ENCODE measurements at regions not wholly inside any gene's neighbourhood (a gene's known extent, or its start where the extent isn't known, plus 50 kb on each side); places are given as distances from the start of the nearest gene placed in this dataset.
A peak's percentile ranks its signal among the peaks of the same experiment; 100 is the strongest.

DNA sequence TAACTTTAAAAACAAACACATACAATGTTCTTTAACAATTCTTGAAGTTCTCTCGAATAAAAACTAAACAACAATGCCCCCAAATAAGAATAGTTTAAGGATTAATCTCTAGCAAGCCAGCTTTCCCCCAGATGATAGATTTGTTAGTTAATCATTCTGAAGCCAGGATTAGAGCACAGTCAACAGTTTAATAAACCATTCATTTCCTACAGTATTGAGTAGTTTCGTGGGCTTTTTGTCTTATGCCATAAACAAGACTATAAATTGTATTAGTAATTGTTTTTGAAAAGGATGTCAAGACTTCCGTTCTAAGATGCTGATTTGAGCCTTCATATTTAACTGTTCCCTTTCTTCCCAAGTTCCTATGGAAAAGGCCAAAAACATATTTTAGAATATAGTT, 136.6 kb downstream of the PIK3R1 start:
- no peak for DNase-seq

DNA sequence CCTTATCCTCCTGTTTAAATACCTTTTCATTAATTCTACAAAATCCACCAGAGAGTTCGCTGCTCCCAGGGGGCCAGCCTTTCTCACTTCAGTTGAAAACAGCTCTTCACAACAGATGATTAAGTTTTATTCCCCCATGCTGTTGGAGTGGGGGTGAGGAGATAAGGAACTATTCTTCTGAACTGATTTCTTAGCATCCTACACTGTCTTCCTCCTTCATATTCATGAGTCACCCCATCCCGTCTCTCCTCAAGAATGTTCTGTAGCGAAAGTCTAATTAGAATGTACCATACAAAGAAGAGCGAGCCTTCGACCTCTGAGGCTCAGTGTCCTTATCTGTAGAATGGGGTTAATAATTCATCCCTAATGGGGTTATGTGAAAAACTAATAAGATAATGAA, 138.0 kb downstream of the PIK3R1 start:
- no peak for DNase-seq

DNA sequence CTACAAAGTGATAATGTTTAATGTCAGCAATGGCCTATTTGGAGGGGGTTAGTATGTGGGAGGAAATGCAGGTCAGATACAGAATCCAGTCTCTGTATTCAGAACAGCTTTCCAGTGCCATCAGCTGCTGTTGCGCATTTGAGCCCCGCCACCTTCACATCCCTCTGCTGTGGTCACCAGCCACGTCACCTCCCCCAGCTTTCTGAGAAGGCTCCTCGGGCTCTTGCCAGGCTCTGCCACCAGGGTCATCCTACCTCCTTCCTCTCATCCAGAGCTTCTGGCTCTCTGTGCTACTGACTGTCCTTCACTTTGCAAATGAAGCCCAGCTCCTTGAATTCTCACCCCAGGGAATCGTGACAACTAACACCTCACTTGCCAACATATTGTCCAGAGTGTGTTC, 138.8 kb downstream of the PIK3R1 start:
- no peak for DNase-seq

DNA sequence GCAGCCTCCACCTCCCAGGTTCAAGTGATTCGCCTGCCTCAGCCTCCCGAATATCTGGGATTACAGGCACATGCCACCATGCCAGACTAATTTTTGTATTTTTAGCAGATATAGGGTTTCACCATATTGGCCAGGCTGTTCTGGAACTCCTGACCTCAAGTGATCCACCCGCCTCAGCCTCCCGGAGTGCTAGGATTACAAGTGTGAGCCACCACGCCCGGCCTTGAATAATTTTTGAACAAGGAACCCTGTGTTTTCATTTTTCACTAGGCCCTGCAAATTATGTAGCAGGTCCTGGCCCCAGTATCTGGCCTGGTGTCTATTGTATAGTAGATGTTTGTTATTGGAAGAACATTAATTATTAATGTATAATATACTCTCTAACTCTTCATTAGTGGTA, 140.7 kb downstream of the PIK3R1 start:
- no peak for DNase-seq

DNA sequence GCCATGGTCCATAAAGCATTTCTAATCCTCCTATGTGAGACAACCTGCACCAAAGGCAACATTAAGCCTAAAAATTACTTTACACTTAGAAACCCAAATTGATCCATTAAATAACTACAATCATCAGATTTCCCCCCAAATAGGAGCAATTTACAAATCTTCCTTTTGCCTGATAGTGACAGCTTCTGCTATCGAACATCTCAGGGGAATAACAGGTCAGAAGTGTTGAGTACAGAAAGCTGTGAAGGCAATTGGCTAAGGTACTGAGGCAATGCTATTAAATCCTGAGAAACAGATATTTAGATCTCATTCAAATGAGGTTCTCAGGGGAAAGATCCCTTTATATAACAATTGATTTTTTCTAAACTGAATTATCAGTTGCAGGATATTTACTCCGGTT, 141.1 kb downstream of the PIK3R1 start:
- no peak for DNase-seq

DNA sequence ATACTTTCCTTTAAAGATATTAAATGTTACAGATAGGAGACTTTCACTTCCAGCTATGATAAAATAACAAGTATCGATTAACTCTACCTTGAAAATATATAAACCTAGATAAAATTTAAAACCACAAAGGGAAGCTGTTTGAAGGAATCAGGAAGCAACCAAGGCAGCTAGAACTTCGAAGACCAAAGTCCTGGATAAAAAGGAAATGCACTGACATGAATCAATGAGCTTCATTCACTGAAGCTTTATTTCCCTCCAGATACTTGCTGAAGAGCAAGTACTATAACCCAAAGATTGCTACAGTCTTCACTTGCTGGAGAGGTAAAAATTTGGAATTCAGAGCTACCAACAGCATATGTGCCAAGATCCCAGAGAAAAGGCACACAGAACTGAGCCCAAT, 144.1 kb downstream of the PIK3R1 start:
- DNase-seq, result no peak

DNA sequence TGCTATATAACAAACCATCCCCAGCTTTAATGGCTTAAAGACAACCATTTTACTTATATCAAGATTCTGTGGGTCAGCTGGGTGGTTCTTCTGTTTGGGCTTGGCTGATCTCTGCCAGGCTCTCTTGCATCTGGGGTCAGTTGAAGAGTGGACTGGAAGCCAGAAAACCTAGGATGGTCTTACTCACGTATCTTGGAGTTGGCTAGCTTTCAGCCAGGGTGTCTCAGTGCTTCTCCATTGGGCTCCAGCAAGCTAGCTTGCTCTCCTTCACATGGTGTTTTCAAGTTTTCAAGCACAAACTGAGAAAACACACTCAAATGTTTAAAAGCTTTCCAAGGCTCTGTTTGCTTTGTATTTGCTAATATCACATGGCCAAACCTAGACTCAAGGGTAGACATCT, 146.8 kb downstream of the PIK3R1 start:
- DNase-seq, result no peak

DNA sequence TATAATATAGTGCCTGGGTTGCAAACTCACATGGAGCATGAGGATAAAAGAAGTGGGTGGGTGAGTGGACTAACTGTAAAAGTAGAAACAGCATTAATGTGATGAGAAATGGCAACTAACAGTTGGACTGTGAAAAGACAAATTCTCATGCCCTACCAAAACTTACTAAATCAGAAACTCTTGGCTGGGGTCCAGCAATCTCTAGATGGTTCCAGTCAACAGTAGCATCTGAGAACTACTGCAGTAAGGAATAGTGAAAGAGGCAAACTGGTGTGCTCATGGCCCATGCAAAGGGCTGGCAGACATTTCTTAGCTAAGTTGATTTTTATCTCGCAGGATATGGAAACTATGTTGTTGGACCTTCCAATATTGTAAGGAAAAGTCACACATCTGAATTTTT, 150.3 kb downstream of the PIK3R1 start:
- DNase-seq, result no peak

DNA sequence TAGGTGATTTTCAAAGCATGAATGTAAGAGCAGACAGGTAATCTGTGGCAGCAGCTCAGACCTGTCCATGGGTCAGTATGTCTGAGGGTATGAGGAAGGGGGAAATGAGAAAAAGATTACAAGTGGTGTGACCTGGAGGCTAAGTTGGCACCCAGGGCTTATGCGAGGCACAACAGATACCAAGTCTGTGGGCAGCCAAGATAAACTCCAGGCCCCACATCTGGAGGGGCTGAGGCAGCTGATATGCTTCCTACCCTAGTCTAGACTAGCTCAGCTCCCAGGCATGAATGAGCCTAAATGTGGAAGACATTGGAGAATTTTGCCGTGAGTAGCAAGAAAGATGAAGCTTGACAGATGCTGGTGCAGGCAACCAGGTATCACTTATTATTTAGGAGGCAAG, 151.7 kb downstream of the PIK3R1 start:
- DNase-seq, result no peak

DNA sequence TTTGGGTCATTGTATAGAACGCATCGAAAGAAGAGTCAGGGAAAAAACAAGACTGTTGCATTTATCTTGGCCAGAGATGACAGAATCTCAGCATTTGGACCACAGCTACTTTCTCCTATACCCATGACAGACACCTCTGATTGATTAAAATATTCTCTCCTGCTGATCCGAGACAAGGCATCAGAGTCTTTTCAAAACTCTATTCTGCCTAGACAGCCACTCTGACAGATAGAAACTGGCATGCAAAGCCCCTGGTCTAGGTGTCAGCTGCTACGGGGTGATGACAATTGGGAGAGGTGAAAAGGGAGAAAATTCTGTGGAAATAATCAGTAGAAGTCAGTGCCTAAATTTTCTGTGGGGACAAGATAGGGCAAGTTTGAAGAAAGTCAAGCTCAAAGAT, 152.2 kb downstream of the PIK3R1 start:
- DNase-seq, result no peak

DNA sequence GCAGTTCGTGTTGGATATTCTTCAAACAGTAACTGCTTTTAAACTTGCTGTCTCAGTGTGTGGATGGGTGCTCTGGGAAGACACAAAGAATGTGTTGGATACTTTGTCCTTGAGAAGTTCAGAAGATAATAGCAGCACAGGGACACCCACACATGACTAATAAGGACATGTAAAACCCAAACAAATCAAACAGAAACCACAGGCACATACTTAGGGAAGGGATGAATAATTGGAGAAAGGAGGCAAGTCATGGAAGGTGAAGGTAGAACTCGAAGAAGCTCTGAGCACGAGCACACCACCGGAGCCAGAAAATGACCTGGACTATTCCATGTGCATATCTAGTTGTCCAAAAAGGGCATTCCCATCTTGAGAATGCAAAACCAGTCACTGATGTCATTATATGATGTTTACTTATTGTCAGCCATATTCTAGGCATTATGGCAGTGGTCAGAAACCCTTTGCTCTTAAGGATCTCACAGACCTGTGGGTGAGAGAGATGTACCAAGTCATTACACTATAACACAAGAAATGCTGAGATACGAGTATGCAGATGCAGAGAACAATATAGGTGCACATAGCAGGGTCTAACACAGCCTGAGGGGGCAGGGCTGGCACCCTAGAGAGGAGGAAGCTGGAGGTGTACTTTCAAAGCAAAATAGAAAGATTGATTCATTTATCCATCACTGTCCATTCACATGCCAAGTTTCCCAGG, 152.9 kb downstream of the PIK3R1 start:
- no peak for DNase-seq

DNA sequence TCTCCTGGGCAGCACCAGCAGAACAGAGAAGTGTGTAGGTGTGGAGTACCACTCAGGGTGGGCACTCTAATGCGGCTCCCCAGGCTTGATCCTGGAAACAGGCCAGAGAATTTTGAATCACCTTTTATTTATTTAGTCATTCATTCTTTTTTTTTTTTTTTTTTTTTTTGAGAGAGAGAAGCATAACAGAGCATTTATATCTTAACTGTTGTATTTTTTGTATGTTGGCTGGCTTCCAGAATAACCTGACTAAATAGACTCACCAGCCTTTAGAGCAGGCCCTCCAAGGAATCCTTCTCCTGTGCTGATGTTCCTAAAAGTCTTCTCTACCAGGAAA, 153.4 kb downstream of the PIK3R1 start:
- DNase-seq, result peak; percentile 82

DNA sequence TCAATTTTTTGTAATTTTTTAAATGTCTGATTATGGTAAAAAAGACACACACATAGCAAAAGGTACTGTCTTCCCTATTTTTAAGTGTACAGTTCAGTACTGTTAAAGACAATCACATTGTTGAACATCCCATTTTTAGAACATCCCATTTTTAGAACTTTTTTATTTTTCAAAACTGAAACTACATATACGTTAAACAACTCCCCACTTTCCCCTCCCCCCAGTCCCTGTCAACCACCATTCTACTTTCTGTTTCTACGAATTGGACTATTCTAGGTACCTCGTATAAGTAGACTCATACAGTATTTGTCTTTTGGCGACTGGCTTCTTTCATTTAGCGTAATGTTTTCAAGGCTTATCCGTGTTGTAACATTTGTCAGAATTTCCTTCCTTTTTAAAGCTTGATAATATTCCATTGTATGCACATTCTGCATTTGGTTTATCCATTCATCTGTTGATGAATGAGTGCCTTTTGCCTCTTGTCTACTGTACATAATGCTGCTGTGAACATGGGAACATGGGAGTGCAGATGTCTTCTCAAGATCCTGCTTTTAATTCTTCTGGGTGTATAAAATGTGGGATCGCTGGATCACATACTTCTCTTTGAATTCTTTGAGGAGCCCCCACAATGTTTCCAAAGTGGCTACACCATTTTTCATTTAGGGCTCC, 154.0 kb downstream of the PIK3R1 start:
- DNase-seq, result no peak

DNA sequence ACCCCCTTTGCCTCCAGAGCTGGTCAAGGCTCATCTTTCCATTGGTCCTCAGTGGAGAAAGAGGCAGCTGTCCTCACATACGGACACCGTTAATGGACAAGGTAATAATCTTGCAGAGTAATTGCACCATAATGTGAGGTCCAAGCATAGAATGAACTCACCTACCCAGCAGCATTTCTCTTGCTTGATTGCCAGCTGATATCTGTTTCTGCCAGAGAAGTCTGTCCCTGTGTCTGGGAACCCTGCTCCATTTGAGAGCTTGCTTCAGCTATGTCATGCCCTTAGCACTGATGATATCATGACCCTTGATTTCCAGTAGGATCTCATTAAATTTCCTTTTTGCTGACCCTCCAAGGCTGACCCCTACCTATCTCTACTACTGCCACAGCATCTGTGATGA, 154.6 kb downstream of the PIK3R1 start:
- no peak for DNase-seq

DNA sequence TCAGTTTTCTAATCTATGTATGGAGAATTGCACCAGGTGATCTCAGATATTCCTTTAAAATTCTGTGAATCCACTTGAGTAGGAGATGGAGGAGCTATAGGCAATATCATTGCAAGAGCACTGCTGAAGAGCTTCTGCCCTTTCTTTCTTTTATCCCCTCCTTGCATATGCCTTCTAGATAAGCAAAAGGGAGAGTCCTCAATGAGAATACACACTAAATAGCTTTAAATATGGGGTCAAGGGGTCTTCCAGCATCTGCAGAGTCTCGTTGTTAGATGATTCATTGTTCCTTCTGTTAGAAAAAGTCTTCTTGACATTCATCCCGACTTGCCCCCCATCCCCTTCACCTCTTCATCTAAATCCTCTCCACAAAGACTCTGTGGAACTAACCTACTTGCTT, 156.1 kb downstream of the PIK3R1 start:
- no peak for DNase-seq

DNA sequence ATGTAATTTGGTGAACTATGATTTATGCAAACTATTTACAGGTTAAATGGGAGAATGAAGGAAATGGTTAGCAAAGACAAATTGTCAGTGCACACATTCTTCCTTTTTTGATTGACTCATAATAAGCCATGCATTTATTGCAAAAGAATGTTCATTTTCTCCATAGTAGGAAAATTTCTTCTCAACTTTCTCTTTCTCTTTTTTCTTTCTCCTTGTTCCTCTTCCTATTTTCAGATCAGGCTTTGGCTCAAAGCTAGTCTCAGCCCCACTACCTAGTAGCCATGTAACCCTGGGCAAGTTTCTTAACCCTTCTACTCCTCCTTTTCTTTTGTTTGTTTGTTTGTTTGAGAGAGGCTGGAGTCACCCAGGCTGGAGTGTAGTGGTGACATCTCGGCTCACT, 156.6 kb downstream of the PIK3R1 start:
- no peak for DNase-seq

DNA sequence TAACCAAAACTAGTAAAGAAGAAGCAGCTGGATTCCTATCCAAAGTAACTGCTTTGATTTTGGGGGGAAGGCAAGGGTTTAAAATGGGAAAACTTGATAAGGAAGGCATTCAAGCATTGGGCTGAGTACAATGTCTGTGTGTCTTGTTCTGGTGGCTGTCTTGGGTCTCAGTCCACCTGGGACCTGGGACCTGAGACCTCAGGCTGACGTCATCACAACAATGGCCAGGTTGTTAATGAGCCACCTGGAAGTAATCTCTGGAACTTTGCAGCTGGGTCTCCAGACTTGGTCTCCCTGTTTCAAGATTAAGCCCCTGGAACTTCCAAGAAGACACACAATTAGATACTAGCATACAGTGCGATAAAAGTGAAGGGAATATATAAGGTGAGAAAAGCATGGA, 157.5 kb downstream of the PIK3R1 start:
- DNase-seq, result no peak

DNA sequence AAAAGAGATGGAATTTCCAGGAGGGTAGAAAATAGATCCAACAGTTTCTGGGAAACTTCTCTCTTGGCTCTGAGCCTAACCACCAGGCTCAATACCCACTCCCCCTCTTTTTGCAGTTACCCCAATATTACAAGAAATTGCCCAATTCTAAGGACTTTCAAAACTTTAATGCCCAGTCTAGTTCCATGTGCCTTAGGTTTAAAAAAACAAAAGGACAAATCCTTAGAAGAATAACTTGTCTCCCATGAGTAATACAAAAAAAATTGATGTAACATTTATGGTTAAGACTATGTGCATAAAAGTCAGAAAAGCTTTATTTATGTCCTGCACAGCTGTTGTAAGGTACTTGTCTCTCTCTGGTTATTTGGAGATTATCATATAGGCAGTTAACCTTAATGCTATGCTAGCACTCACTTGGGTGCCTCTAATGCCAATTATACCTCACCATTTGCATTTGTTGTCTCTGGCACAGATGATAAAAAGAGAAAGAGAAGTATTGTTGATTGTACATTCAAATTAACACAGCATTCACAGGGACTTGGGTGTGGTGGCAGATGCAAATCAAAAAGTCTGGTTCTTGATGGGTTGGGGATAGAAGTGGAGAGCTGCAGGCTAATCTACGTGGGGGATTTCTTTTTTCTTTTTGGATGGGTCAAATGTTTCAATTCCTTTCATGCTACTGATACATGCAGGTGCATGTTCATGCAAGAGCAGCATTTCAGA, 159.4 kb downstream of the PIK3R1 start:
- DNase-seq, result no peak

DNA sequence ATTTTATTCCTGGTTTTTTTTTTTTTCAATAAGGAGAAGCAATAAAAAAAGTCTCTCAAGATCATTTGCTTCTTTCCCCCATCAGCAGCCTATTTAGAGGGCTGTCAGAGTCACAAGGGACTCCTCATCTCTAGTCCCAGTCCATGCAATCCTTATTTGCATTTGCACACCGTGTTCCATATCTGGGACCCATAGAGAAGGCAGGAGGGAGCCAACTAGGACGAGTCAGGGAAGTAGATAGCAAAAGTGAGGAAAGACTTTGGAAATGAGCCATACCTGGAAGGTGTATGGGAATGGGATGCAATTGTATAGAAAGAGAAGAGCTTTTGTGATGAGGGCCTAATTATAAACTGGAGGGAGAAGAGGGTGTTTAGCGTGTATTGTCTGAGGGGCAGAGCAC, 160.0 kb downstream of the PIK3R1 start:
- DNase-seq, result no peak

DNA sequence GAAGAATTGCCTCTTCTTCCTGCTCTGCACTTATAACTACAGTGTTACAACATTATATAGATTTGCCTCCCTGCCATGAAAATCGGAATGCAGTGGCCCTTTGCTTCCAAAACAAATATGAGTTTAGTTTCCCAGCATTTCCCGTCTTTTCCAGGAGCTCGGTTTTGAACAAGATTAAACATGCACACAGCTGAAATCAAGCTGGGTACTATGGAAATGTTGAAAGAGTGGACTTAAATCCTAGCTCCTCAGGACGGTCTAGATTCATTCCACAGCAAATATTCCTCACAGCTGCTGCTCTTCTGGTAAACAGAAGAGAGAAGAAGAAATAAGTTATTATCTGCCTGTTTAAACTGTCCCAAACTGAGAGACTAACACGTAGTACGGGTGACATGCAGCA, 161.4 kb downstream of the PIK3R1 start:
- no peak for DNase-seq

DNA sequence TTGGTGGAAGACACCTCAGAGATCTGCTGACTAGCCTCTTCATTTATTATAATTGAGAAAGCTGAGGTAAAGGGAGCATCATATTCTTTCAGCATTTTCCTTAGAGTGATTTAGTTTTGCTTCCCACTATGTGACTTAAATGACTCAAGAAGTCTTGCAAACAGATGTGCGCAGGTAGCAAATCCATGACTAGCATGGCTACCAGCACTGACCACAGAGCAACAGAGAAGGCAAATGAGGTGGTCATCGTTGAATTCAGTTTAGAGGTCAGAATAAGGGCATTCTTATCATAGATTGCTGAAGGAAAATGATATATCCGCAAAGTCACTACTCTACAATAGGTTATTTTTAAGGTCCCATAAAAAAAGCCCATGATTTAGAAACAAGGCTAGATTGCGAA, 162.2 kb downstream of the PIK3R1 start:
- no peak for DNase-seq

DNA sequence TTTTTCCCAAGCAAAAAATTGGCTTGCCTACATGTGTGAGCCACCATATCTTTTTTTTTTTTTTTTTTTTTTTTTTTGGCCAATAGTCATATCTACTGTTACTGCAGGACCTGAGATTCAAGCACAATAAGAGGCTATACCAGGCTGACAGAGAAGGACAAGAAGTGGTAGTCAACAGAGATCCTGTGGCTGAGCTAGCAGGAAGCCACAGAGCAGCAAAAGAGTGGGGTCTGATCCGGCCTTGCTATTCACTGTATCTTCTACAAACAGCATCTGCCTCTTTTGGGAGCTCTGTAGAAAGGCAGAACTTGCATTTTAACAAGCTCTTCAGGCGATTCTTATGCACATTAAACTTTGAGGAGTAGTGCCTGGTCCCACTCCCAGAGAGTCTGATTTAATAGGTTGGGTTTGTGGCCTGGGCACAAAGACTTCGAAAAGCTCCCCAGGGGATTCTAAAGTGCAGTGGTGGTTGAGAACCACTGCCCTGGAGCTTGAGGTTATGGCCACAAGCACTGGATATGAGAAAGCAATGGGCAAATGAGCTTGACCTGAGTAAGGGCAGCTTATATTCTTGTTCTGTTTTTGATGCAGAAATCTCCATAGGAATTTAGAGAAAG, 162.8 kb downstream of the PIK3R1 start:
- no peak for DNase-seq

DNA sequence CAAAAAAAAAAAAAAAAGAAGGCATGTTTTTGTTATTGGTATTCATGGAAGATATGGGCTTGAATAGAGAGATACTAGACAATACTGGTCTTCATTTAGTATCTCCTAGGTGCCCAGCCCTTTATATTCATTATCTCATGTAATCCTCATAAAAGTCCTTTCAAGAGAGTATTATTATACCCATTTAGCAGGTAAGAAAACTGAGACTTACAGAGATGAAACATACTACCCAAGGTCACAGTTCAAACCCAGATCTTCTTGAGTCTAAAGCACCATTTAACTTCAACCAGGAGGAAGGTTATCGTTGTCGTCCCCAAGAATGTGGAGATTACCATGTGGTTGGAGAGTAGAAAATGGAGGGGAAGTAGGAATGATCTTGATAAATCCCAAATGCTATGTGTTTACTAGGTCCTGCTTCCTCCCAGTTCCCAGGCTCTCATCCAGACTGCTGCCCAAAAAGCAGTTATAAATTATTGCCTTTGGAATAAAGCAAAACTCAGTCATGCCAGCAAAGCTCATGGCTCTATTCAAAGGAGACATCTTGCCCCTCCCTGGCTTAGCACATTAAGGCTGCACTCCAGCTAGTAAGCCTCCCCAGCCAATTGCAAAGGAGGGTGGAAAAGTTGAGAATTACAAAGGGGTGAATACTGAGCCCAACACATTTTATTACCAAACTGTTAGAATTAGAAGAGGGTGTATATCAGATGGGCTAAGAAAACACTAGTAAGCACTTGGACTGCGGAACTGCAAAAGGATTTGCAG, 163.9 kb downstream of the PIK3R1 start:
- no peak for DNase-seq
